IMR-90 (cell line): ENCODE measurements at regions not wholly inside any gene's neighbourhood (a gene's known extent, or its start where the extent isn't known, plus 50 kb on each side); places are given as distances from the start of the nearest gene placed in this dataset.

Source experiments
- ATAC-seq: fragments of 200-7000 bp; cut with Tn5 transposase; 2 replicates; pipeline ENCODE4 v1.9.1; 2020; ENCODE audit warnings: low read depth, mild to moderate bottlenecking, moderate library complexity
- BruUV-seq: library from RNA; stranded (reverse); fragments of 400-500 nt; replicated peaks from 2 replicates; lab custom pipeline; 2021; lab: Mats Ljungman, UMichigan
- CTCF ChIA-PET: fragments of 300-600 bp; formaldehyde crosslinking; extraction: SDS; loops from one replicate; lab custom pipeline; 2021; ENCODE audit warnings: antibody characterized with exemption; lab: Yijun Ruan, JAX
- POLR2A ChIA-PET: fragments of 300-600 bp; sonication (Branson Sonifier 250); formaldehyde crosslinking; loops from one replicate; lab custom pipeline; 2022; ENCODE audit warnings: antibody characterized with exemption; ENCODE audit not compliant: unreplicated experiment; lab: Charles Lee
- DNase-seq: peaks from one replicate; pipeline ENCODE4 v3.0.0; 2013
- H2AFZ ChIP-seq: replicated peaks from 2 replicates; pipeline ENCODE3; 2013; ENCODE audit warnings: low read length, mild to moderate bottlenecking; ENCODE audit not compliant: poor library complexity
- H2AK5ac ChIP-seq: 2 replicates; pipeline ENCODE4 v1.6.1; 2013; ENCODE audit warnings: low read depth, low read length, inconsistent platforms
- H2AK9ac ChIP-seq: replicated peaks from 2 replicates; pipeline ENCODE3; 2013; ENCODE audit warnings: mild to moderate bottlenecking, low read depth, low read length, moderate library complexity; ENCODE audit not compliant: poor library complexity
- H2BK120ac ChIP-seq: 2 replicates; pipeline ENCODE4 v1.6.1; 2013; ENCODE audit warnings: low read depth, low read length, inconsistent platforms
- H2BK15ac ChIP-seq: 3 replicates; pipeline ENCODE4 v1.6.1; 2013; ENCODE audit warnings: low read depth, low read length, inconsistent platforms
- H2BK20ac ChIP-seq: 2 replicates; pipeline ENCODE4 v1.6.1; 2013; ENCODE audit warnings: low read depth, mild to moderate bottlenecking, inconsistent platforms, low read length, moderate library complexity
- H2BK5ac ChIP-seq: 2 replicates; pipeline ENCODE4 v1.6.1; 2013; ENCODE audit warnings: mild to moderate bottlenecking, low read depth, low read length, inconsistent platforms; ENCODE audit not compliant: poor library complexity, severe bottlenecking
- H3K14ac ChIP-seq: replicated peaks from 2 replicates; pipeline ENCODE4 v1.6.1; 2013; ENCODE audit warnings: low read depth, low read length, inconsistent platforms
- H3K18ac ChIP-seq: 2 replicates; pipeline ENCODE4 v1.6.1; 2013; ENCODE audit warnings: low read depth, low read length, control low read depth
- H3K23ac ChIP-seq: 2 replicates; pipeline ENCODE4 v1.6.1; 2013; ENCODE audit warnings: low read depth, low read length, inconsistent platforms
- H3K27ac ChIP-seq: 2 replicates; pipeline ENCODE4 v1.5.1; 2013; ENCODE audit warnings: mild to moderate bottlenecking, control low read depth, low read length; ENCODE audit not compliant: insufficient read depth
- H3K27me3 ChIP-seq: 2 replicates; pipeline ENCODE4 v1.6.1; 2013; ENCODE audit warnings: low read length; ENCODE audit not compliant: control insufficient read depth, insufficient read depth
- H3K36me3 ChIP-seq: 2 replicates; pipeline ENCODE4 v1.6.1; 2013; ENCODE audit warnings: low read length, mixed read lengths; ENCODE audit not compliant: control insufficient read depth, insufficient read depth
- H3K4ac ChIP-seq: 2 replicates; pipeline ENCODE4 v1.6.1; 2013; ENCODE audit warnings: low read depth, low read length, inconsistent platforms
- H3K4me1 ChIP-seq: 2 replicates; pipeline ENCODE4 v1.6.1; 2013; ENCODE audit warnings: low read length, mixed read lengths; ENCODE audit not compliant: control insufficient read depth, insufficient read depth
- H3K4me2 ChIP-seq: 2 replicates; pipeline ENCODE4 v1.6.1; 2013; ENCODE audit warnings: low read depth, mild to moderate bottlenecking, control low read depth, low read length, moderate library complexity
- H3K4me3 ChIP-seq: 2 replicates; pipeline ENCODE4 v1.5.1; 2013; ENCODE audit warnings: low read depth, mild to moderate bottlenecking, control low read depth, low read length, moderate library complexity; ENCODE audit not compliant: insufficient read depth
- H3K56ac ChIP-seq: 2 replicates; pipeline ENCODE4 v1.6.1; 2013; ENCODE audit warnings: low read length, inconsistent platforms; ENCODE audit not compliant: insufficient read depth; ENCODE audit errors: extremely low read depth
- H3K79me1 ChIP-seq, 2 experiments: 2 replicates each; pipeline ENCODE4 v1.6.1; 2013; ENCODE audit warnings: low read length in 2 of 2, inconsistent platforms in 1 of 2, low read depth in 1 of 2
- H3K9ac ChIP-seq: 2 replicates; pipeline ENCODE4 v1.6.1; 2013; ENCODE audit warnings: low read depth, low read length, control low read depth
- H3K9me1 ChIP-seq: 2 replicates; pipeline ENCODE4 v1.6.1; 2013; ENCODE audit warnings: low read length, inconsistent platforms; ENCODE audit not compliant: insufficient read depth
- H3K9me3 ChIP-seq: 2 replicates; pipeline ENCODE4 v1.6.1; 2013; ENCODE audit warnings: low read length; ENCODE audit not compliant: control insufficient read depth, insufficient read depth
- H4K20me1 ChIP-seq: 2 replicates; pipeline ENCODE4 v1.6.1; 2013; ENCODE audit warnings: low read length, inconsistent platforms; ENCODE audit not compliant: insufficient read depth
- H4K5ac ChIP-seq: 2 replicates; pipeline ENCODE4 v1.6.1; 2013; ENCODE audit warnings: mild to moderate bottlenecking, low read depth, low read length, control low read depth
- H4K8ac ChIP-seq, 2 experiments: 2 replicates each; pipeline ENCODE4 v1.6.1; 2013; ENCODE audit warnings: low read depth in 2 of 2, low read length in 2 of 2, control low read depth in 1 of 2, inconsistent platforms in 1 of 2
- H4K91ac ChIP-seq: 2 replicates; pipeline ENCODE4 v1.6.1; 2013; ENCODE audit warnings: low read depth, low read length, inconsistent platforms; ENCODE audit not compliant: insufficient read depth
- USF2 ChIP-seq: fragments of 150-350 bp; IDR thresholded peaks from 2 replicates; pipeline ENCODE4 v1.6.1; 2017; ENCODE audit warnings: mild to moderate bottlenecking, antibody characterized with exemption, low read length, low read depth
- WGBS, 2 experiments: methylation state at CpG; one replicate each; pipeline versions ENCODE4 v1.1.5 to v1.1.7; 2013; ENCODE audit warnings: missing lambda C conversion rate in 2 of 2; ENCODE audit not compliant: insufficient read length in 1 of 2; ENCODE audit errors: extremely low coverage in 2 of 2; 5-methylcytosine and 5-hydroxymethylcytosine counted together
- dilution Hi-C: fragments of 300-500 bp; cut with HindIII; formaldehyde crosslinking; loops from one replicate; pipeline ENCODE4 v1.14.3; 2018; ENCODE audit warnings: low sequenced_read_pairs; ENCODE audit not compliant: unreplicated experiment
- in situ Hi-C: fragments of 300-500 bp; cut with MboI; formaldehyde crosslinking; loops from 3 replicates; pipeline ENCODE4 v1.14.3; 2019; ENCODE audit warnings: low sequenced_read_pairs, inconsistent platforms, mixed read lengths
- intact Hi-C: fragments of 100-400 bp; cut with micrococcal nuclease; formaldehyde crosslinking; loops from 2 replicates; pipeline ENCODE4 v1.10.0; 2022

- no TSS peak for BruUV-seq
- Histone ChIP-seq H3K4me1 (peaks cover 2% of the 10 kb centered on the region; the same call in 1 of the 2 replicates), H3K14ac (no peak overlapping the region), H3K9ac (no peak overlapping the region), H4K5ac (no peak overlapping the region), H3K4ac (no peak overlapping the region), H3K27ac (no peak overlapping the region), H3K18ac (no peak overlapping the region), H4K20me1 (no peaks in the 10 kb centered on the region), H2BK15ac (no peak overlapping the region), H4K8ac (no peak overlapping the region), H3K4me3 (no peak overlapping the region), H2AK9ac (no peak overlapping the region), H3K9me1 (no peaks in the 10 kb centered on the region), H4K91ac (no peak overlapping the region), H2BK120ac (no peak overlapping the region), H3K36me3 (no peaks in the 10 kb centered on the region), H3K27me3 (peaks cover 25% of the 10 kb centered on the region), H3K9me3 (no peaks in the 10 kb centered on the region), H2AK5ac (no peak overlapping the region), H3K4me2 (no peak overlapping the region), H3K23ac (no peak overlapping the region), H3K79me1 (no peaks in the 10 kb centered on the region), H2AFZ (no peak overlapping the region), H2BK20ac (no peak overlapping the region), H2BK5ac (no peak overlapping the region), H3K56ac (no peak overlapping the region)
- DNase-seq (no peak), ATAC-seq (no peak)
- 61% methylated on average over 5 of the region's 16 CpGs; no CpG with 5 or more reads in 1 of the 2 experiments for WGBS, 2 experiments
- in situ Hi-C loops (no loop called here), dilution Hi-C loops (no loop called here), intact Hi-C loops (no loop called here)
- POLR2A ChIA-PET, result no interaction called here
- TF ChIP-seq USF2, result no peak
- CTCF ChIA-PET, result interaction anchor here (0.6 kb wide), 1 partner anchor 843 kb away, joined by 3 read pairs; no protein-coding TSS in a partner anchor
Observed at GRCh38 chr11:45079943-45080719, 66.3 kb upstream of the PRDM11 start.
